ENCODE measurements at regions not wholly inside any gene's neighbourhood (a gene's known extent, or its start where the extent isn't known, plus 50 kb on each side); places are given as distances from the start of the nearest gene placed in this dataset.

- TF ChIP-seq CTCF (IDR thresholded peaks at IDR 0.05) (no peak), POLR2AphosphoS5 (IDR thresholded peaks at IDR 0.05; ENCODE audit: low read depth, low read length) (no peak), JUND (IDR thresholded peaks at IDR 0.05) (no peak), REST (IDR thresholded peaks at IDR 0.05; ENCODE audit: low read depth, low read length) (no peak), MXI1 (IDR thresholded peaks at IDR 0.05; ENCODE audit: low read depth, low read length) (no peak), ZBTB33 (IDR thresholded peaks at IDR 0.05; ENCODE audit: borderline replicate concordance, low read depth) (no peak)
Measured at GRCh38 chr4:141311246-141312204, 90.8 kb downstream of the ZNF330 start.

All from SK-N-SH (cell line).